DND-41 (cell line): ENCODE measurements at regions not wholly inside any gene's neighbourhood (a gene's known extent, or its start where the extent isn't known, plus 50 kb on each side); places are given as distances from the start of the nearest gene placed in this dataset.

Experiments
- ATAC-seq: fragments of 200-7000 bp; cut with Tn5 transposase; 3 replicates; pipeline ENCODE4 v1.9.1; 2021; ENCODE audit warnings: low read depth; ENCODE audit not compliant: insufficient read depth
- DNase-seq: peaks from one replicate; pipeline ENCODE4 v3.0.0-alpha.2; 2020
- H2AFZ ChIP-seq: 2 replicates; pipeline ENCODE4 v1.6.0; 2012; ENCODE audit warnings: low read depth, low read length
- H3K27ac ChIP-seq: 2 replicates; pipeline ENCODE4 v1.5.1; 2012; ENCODE audit warnings: low read length, inconsistent platforms
- H3K27me3 ChIP-seq: fragments of 200-600 bp; sonication (generic); 2 replicates; pipeline ENCODE4 v1.6.0; 2012; ENCODE audit warnings: low read length, mild to moderate bottlenecking, inconsistent platforms; ENCODE audit not compliant: insufficient read depth, poor library complexity
- H3K36me3 ChIP-seq: 2 replicates; pipeline ENCODE4 v1.5.1; 2012; ENCODE audit warnings: low read length, inconsistent platforms; ENCODE audit not compliant: insufficient read depth
- H3K4me1 ChIP-seq: 2 replicates; pipeline ENCODE4 v1.5.1; 2012; ENCODE audit warnings: mild to moderate bottlenecking, low read length; ENCODE audit not compliant: insufficient read depth
- H3K4me2 ChIP-seq: 2 replicates; pipeline ENCODE4 v1.6.0; 2012; ENCODE audit warnings: mild to moderate bottlenecking, moderate library complexity, low read length, inconsistent platforms; ENCODE audit not compliant: insufficient read depth
- H3K4me3 ChIP-seq, 2 experiments: fragments of 200-600 bp in 1 of 2; shearing (Covaris generic) in 1 of 2; 2 replicates each; pipeline ENCODE4 v1.5.1; 2012 to 2016; ENCODE audit warnings: inconsistent platforms in 2 of 2, low read length in 2 of 2, mild to moderate bottlenecking in 2 of 2, low read depth in 1 of 2, moderate library complexity in 1 of 2
- H3K79me2 ChIP-seq: 2 replicates; pipeline ENCODE4 v1.6.0; 2012; ENCODE audit warnings: low read length, inconsistent platforms; ENCODE audit not compliant: insufficient read depth
- H3K9ac ChIP-seq: 2 replicates; pipeline ENCODE4 v1.6.0; 2012; ENCODE audit warnings: low read depth, mild to moderate bottlenecking, inconsistent platforms, low read length, moderate library complexity
- H3K9me3 ChIP-seq: 2 replicates; pipeline ENCODE4 v1.5.1; 2012; ENCODE audit warnings: low read length, moderate library complexity, mild to moderate bottlenecking, inconsistent platforms; ENCODE audit not compliant: insufficient read depth, severe bottlenecking
- H4K20me1 ChIP-seq: 2 replicates; pipeline ENCODE4 v1.6.0; 2012; ENCODE audit warnings: low read length; ENCODE audit not compliant: insufficient read depth
- EZH2 ChIP-seq: IDR thresholded peaks from 3 replicates; pipeline ENCODE4 v1.6.1; 2012; ENCODE audit warnings: borderline replicate concordance, low read depth, mild to moderate bottlenecking, moderate library complexity, low read length, inconsistent platforms; ENCODE audit not compliant: severe bottlenecking
- TF ChIP-seq, protein P1 (sequence below): IDR thresholded peaks from 2 replicates; pipeline ENCODE4 v1.5.1; 2012; ENCODE audit warnings: borderline replicate concordance, low read length, moderate library complexity, mild to moderate bottlenecking; ENCODE audit not compliant: poor library complexity, severe bottlenecking; ENCODE audit errors: extremely low read depth

DNA sequence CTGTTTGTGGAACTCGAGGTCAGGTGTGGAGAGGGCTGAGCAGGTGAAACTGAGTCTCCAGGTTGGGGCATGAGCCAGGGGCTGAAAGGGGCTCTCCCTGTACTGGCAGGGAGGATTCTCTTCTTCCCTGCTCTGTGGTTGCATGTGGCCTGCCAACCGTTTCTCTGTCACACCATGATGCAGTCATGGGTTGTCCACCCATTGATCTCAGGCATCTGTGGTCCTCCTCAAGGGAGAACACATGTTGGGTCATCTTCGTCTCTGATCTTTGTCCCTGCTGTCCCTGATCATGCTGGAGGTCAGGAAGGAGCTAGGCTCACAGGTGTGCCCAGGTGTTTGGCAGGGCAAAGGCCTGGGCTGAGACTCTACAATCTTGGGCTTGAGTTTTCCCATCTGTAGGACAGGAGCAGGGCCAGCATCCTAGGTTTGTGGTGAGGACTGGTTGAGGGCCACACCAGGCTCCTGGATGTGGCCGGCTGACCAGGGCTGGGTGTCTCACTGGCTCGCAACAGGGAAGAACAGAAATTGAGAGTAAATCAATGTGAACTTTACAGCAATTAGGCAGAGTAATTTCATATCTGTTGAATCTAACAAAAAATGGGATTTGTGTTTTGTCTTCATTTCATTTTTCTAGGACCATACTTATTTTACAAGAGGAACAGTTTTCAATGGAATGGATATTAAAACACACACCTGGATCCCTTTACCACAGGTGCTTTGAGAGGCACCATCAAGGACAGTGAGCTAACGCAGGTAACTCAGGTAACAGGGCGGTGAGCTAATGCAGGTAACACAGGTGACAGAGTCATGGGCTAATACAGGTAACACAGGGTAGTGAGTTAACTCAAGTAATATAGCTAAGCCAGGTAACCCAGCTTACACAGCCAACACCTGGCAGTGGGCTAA, 58.5 kb upstream of the IGFBP3 start:
- Histone ChIP-seq H3K79me2 (no peaks in the 10 kb centered on the region), H3K27ac (no peak overlapping the region), H3K9ac (no peak overlapping the region), H3K36me3 (no peaks in the 10 kb centered on the region), H3K4me1 (no peaks in the 10 kb centered on the region), H3K27me3 (peaks cover 8% of the 10 kb centered on the region), H4K20me1 (no peaks in the 10 kb centered on the region), H3K4me3 (no peak overlapping the region), H3K9me3 (no peaks in the 10 kb centered on the region), H3K4me2 (no peak overlapping the region), H2AFZ (no peak overlapping the region)
- DNase-seq (no peak), ATAC-seq (no peak)
- no peak for TF ChIP-seq EZH2
- TF ChIP-seq, protein P1, sequence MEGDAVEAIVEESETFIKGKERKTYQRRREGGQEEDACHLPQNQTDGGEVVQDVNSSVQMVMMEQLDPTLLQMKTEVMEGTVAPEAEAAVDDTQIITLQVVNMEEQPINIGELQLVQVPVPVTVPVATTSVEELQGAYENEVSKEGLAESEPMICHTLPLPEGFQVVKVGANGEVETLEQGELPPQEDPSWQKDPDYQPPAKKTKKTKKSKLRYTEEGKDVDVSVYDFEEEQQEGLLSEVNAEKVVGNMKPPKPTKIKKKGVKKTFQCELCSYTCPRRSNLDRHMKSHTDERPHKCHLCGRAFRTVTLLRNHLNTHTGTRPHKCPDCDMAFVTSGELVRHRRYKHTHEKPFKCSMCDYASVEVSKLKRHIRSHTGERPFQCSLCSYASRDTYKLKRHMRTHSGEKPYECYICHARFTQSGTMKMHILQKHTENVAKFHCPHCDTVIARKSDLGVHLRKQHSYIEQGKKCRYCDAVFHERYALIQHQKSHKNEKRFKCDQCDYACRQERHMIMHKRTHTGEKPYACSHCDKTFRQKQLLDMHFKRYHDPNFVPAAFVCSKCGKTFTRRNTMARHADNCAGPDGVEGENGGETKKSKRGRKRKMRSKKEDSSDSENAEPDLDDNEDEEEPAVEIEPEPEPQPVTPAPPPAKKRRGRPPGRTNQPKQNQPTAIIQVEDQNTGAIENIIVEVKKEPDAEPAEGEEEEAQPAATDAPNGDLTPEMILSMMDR, result no peak

DNA sequence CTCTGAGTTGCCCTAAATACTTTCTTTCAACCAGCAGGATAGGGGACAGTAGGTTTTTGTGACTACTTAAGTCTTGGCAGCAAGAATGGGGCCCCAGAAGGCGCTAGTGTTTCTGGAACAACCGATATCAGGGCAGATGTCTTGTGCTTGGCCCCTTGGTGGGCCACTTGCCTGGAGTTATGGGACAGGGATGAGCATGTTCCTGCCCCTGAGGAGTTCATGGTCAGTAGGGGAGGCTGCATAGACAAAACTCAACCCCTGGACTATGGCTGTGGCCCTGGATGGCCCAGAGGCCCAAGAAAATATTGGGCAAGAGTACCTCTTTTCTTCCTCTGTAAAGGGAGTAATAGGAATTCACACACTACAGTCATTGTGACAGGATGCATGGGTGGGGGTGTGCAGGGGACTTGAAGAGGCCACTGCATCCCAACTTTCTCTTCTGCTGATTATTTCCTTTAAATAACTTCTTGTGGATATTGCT, 57.7 kb upstream of the IGFBP3 start:
- Histone ChIP-seq H3K4me3 (no peak overlapping the region), H3K27me3 (peaks cover 8% of the 10 kb centered on the region), H3K4me1 (no peaks in the 10 kb centered on the region), H3K36me3 (no peaks in the 10 kb centered on the region), H3K4me2 (no peak overlapping the region), H2AFZ (no peak overlapping the region), H4K20me1 (no peaks in the 10 kb centered on the region), H3K27ac (no peak overlapping the region), H3K9ac (no peak overlapping the region), H3K9me3 (no peaks in the 10 kb centered on the region), H3K79me2 (no peaks in the 10 kb centered on the region)
- ATAC-seq (no peak), DNase-seq (no peak)
- TF ChIP-seq, protein P1, result no peak
- no peak for TF ChIP-seq EZH2

DNA sequence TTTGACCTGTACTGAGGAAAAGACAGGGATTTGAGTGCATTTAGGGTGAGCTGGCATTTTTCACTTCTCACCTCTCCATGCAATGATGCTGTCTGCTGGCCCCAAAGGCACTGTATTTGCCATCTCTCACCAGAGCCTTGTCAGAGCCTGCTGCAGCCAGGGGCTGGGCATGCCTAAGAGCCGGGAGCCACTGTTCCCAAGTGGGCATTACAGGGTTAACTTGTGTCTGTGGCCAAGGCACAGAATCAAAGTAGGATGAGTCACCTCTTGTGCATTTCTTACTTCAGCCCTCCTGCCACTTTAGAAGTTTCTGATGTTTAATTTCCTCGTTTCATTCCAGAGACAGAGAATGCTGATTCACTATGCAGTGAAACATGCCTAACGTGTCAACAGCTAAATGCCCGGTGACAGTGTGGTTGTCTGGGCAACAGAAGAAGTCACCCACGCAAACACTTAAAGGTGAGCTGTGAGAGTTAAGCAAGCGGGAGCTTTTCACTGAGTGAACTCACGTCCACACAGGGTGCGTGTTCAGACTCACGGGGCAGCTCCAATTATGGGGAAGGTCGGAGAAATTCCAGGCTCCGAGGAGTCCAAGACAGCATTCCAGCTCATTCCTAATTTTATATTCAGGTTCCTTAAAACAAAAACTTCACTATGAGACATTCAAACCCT, 57.1 kb upstream of the IGFBP3 start:
- Histone ChIP-seq H2AFZ (no peak overlapping the region), H3K27ac (no peak overlapping the region), H3K4me3 (no peak overlapping the region), H3K9ac (no peak overlapping the region), H3K4me1 (no peaks in the 10 kb centered on the region), H3K9me3 (no peaks in the 10 kb centered on the region), H3K27me3 (peaks cover 6% of the 10 kb centered on the region), H3K4me2 (no peak overlapping the region), H3K79me2 (no peaks in the 10 kb centered on the region), H3K36me3 (no peaks in the 10 kb centered on the region), H4K20me1 (no peaks in the 10 kb centered on the region)
- no peak for TF ChIP-seq EZH2
- TF ChIP-seq, protein P1, result no peak
- DNase-seq (no peak), ATAC-seq (no peak)
